CD4-positive, alpha-beta T cell treated with Interleukin-15 for 4 hours (primary cell): ENCODE measurements at regions not wholly inside any gene's neighbourhood (a gene's known extent, or its start where the extent isn't known, plus 50 kb on each side); places are given as distances from the start of the nearest gene placed in this dataset.
A peak's percentile ranks its signal among the peaks of the same experiment; 100 is the strongest.
"Not testable (repeated sequence)": the region's sequence is repeated elsewhere in the genome, so short reads cannot be mapped to it uniquely, and the experiment has no call there.

ENCODE experiments used
- DNase-seq: peaks from one replicate; pipeline ENCODE4 v3.0.0-alpha.2; 2020; ENCODE audit warnings: low spot score

DNA sequence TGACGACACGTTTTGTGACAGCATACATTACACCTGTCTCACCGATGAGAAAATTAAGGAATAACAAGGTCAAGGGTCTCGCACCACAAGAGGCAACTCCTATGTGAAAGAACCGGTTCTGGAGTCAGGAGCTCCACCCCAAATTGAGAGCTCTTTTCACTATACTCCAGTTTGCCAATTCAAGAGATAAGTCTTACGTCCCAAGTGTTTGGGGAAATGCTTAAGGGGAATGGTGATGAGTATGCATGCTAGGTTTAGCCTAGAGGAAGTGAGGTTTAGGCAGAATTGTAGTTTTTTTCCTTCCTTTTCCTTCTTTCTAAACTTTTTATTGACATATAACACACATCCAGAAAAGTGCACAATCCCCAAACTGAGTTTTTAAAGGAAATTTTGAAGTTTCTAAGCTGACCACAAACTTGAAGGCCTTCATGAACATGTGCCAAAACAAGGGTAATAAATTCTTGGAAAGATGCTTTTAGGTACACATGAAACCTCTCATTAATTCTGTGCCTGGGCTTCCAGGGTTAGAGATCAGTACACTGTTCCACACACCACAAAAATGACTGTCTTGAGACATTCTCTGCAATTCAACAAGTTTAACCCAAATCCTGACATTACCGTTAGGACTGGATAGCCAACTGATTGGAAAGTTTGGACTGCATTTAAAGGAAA, 127.6 kb upstream of the SLC1A3 start:
- no peak for DNase-seq

DNA sequence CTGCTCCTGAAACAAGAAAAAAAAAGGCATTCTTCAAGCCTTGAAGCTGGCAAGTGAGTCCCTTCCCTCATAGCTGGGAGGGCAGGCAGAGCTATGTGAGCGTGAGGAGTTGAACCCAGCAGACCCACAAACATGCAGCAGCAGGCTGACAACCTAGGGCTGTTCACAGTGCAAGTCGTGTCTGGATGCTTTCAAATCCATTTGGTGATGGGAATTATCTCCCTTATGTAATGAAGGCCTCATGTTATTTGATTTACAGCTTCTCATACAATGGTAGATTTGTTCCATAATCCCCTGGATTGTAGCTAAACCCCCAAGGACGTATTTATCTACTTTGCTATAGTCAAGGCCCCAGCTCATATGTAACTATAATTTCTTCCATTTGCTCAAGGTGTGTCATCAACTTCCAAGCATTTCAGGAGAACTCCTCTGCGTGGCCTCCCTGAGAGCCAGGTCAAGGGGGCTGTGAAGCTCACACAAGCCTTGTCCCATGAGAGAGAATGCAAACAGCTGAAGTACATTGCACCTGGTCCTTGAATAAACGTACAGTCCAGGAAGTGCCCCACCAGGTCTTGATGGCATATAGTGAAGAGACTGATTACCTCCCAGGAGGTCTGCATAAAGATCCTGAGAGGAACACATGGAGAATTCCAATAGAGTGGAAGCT, 124.8 kb upstream of the SLC1A3 start:
- no peak for DNase-seq

GRCh38 chr5:36482812-36483211, 123.6 kb upstream of the SLC1A3 start:
- DNase-seq = no peak

- DNase-seq = no peak
Observed at GRCh38 chr5:36489505-36489904, 116.9 kb upstream of the SLC1A3 start.

GRCh38 chr5:36491856-36492255, 114.5 kb upstream of the SLC1A3 start:
- DNase-seq = no peak

DNA sequence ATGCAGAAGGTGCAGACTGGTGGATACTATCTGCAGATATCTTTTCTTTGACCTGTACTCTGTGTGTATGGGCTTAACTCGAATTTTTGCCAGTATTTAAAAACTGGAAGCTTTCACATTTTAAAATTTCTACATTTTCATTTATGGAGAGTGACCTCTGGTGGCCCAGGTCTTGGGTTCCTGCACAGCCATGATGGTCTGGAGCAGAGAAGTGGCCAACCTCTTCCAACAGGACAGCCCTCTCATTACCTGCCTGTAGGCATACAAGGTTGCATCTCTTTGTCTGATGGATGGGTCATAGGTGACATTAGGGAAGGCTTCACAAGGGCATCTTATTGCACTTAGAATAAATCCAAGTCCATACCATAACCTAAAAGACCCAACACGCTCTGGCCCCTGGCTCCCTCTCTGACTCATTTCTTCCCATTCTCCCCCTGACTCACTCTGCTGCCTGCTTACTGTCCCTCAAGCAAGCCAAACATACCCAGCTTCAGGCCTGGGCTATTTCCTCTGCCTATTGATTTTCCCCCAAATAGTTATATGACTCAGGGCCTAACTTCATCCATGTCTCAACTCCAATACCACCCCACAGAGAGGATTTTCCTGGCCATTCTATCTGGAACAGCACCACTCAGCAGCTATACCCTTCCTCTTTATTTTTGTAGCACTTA, 113.3 kb upstream of the SLC1A3 start:
- DNase-seq = no peak

GRCh38 chr5:36494028-36494427, 112.4 kb upstream of the SLC1A3 start:
- no peak for DNase-seq

- no peak for DNase-seq
Observed at GRCh38 chr5:36494841-36495601, 111.4 kb upstream of the SLC1A3 start.

GRCh38 chr5:36495611-36496010, 110.8 kb upstream of the SLC1A3 start:
- DNase-seq = no peak

DNA sequence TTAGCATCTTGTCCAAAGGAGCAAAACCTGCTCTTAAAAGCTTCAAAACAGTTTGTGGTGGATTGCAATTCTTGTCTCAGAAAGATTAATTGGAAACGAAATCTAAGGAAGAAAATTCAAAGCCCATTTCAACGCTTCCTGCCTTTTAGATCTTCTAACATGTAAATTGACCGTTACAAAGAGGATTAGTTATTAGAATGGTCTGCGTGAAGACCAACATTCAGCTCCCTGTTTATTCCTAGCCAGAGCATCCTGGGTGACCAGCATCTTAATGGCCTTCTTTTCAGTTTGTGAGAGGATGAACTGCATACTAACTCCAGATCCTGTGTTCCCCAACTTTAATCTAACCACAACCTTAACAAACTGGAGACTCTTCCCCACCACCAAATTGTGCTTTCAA, 109.9 kb upstream of the SLC1A3 start:
- no peak for DNase-seq

DNA sequence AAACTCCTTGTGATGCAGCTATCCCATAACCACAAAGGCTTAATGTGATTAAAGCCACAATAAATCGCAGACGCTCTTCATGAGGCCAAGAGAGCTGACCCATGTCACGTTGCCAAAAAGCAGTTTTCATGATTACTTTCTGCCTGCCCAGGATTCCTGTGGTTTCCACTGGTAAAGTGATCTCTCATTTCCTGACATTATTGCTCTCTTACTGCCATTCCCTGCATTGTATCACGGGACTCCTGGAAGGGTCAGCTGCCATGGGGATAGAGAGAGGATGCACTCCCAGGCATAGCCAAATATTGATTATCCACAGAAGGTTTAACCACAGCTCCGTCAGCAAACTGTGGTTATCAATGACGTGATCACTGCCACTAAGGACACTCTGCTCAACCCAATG, 103.8 kb upstream of the SLC1A3 start:
- DNase-seq = no peak

- no peak for DNase-seq
Observed at GRCh38 chr5:36505021-36505420, 101.4 kb upstream of the SLC1A3 start.

- DNase-seq = peak; percentile 62
Observed at GRCh38 chr5:36507332-36507952, 99.0 kb upstream of the SLC1A3 start.

- not testable (repeated sequence) for DNase-seq
Observed at GRCh38 chr5:36508331-36508730, 98.1 kb upstream of the SLC1A3 start.

- not testable (repeated sequence) for DNase-seq
Observed at GRCh38 chr5:36513647-36514046, 92.8 kb upstream of the SLC1A3 start.

DNA sequence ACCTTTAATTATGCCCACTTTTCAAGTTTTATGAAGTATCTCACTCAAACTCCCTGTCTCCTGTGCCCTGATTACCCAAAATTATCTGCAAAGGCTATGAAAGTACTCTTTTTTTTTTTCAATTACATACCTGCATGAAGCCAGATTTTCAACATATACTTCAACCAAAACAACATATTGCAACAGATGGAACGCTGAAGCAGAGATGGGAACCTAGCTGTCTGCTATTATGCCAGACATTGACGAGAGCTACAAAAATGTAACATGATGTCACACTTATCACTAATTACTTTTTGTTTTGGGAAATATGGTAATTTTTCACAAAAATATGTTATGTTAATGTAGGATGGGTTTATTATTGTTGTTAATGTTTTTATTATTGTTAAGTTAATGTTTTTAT, 86.5 kb upstream of the SLC1A3 start:
- DNase-seq = no peak

GRCh38 chr5:36521219-36521618, 85.2 kb upstream of the SLC1A3 start:
- DNase-seq = no peak

- no peak for DNase-seq
Observed at GRCh38 chr5:36521838-36522745, 84.3 kb upstream of the SLC1A3 start.

DNA sequence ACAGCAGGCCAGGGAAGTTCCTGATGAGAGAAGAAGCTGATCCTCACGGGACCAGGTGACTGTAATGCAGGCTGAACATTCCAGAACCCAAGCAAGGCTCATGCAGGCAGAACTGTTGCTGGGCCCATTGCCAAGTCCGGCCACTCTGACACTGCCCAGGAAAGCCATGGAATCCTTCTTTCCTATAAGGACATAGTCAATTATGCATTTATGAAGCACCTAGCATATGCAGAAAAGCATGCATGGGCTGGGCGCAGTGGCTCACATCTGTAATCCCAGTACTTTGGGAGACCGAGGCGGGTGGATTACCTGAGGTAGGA, 83.7 kb upstream of the SLC1A3 start:
- no peak for DNase-seq

DNA sequence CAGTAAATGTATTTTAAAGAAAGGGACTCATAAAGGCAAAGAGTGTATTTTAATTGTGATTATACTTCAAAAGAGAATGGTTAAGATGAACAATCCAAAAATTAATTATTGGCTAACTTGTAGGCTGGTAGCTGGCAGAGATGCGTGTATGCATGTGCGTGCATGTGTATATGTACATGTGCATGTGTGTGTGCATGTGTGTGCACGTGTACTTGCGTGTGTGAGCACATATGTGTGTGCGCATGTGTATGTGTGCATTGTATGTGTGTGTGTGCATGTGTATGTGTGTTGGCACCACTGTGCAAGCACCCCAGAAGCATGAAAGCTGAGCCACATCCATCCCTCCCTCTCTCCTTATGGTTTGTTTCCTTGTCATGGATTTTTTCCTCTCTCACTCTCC, 83.0 kb upstream of the SLC1A3 start:
- no peak for DNase-seq

DNA sequence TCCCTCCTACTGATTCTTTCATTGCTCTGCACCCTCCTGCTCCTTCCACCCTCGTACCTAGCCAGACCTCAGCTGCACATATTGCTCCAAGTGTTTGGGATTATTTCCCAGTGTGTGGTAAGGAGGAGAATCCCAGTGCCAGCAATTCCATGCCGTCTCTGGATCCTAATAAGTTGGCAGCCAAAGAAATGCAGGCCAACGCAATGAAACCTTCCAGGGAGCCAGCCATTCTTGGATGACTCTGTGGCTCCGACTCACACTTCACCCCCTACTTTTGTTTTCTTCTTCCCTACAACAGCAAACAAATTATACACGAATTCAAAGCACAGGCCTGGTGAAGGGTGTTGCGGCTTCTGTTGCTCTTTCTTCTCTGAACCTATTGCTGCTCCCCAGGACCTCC, 82.5 kb upstream of the SLC1A3 start:
- no peak for DNase-seq
